ENCODE measurements at regions not wholly inside any gene's neighbourhood (a gene's known extent, or its start where the extent isn't known, plus 50 kb on each side); places are given as distances from the start of the nearest gene placed in this dataset.

GRCh38 chr3:194028434-194029004 is 107.4 kb upstream of the HES1 start:
- DNase-seq (ENCODE audit: low spot score in 2 of 2), result no peak
- TF ChIP-seq POLR2A (IDR thresholded peaks at IDR 0.05), result no peak
- no peak overlapping the region for H3K4me3 ChIP-seq (ENCODE audit: low read depth, poor library complexity, severe bottlenecking)
- 94% methylated on average over 2 of the region's 2 CpGs for WGBS, 2 donors
- intact Hi-C loops (cut with DNase I; ENCODE audit: low total_unique reads), result no loop called here

- no peak overlapping the region for H3K4me3 ChIP-seq (ENCODE audit: low read depth, poor library complexity, severe bottlenecking)
- intact Hi-C loops (cut with DNase I; ENCODE audit: low total_unique reads), result no loop called here
- no peak for TF ChIP-seq POLR2A (IDR thresholded peaks at IDR 0.05)
- TF ChIP-seq CTCF (IDR thresholded peaks at IDR 0.05), result no peak
- DNase-seq (ENCODE audit: low spot score in 2 of 2), result no peak
These were observed 106.1 kb upstream of the HES1 start for GRCh38 chr3:194029846-194030245.

GRCh38 chr3:194030372-194030771 is 105.6 kb upstream of the HES1 start:
- no peak for TF ChIP-seq POLR2A (IDR thresholded peaks at IDR 0.05)
- no peak for TF ChIP-seq CTCF (IDR thresholded peaks at IDR 0.05)
- intact Hi-C loops (cut with DNase I; ENCODE audit: low total_unique reads), result no loop called here
- DNase-seq (ENCODE audit: low spot score in 2 of 2), result no peak
- no peak overlapping the region for H3K4me3 ChIP-seq (ENCODE audit: low read depth, poor library complexity, severe bottlenecking)
- WGBS, 2 donors, result 85 to 95% methylated on average over 4 of the region's 4 CpGs

- no peak overlapping the region for H3K4me3 ChIP-seq (ENCODE audit: low read depth, poor library complexity, severe bottlenecking)
- no peak for TF ChIP-seq CTCF (IDR thresholded peaks at IDR 0.05)
- 92 to 96% methylated on average over 9 of the region's 9 CpGs for WGBS, 2 donors
- DNase-seq (ENCODE audit: low spot score in 2 of 2), result no peak
- intact Hi-C loops (cut with DNase I; ENCODE audit: low total_unique reads), result no loop called here
These were observed 104.6 kb upstream of the HES1 start for GRCh38 chr3:194031349-194031748.

- H3K4me3 ChIP-seq (ENCODE audit: low read depth, poor library complexity, severe bottlenecking), result no peak overlapping the region
- TF ChIP-seq POLR2A (IDR thresholded peaks at IDR 0.05) (no peak), CTCF (IDR thresholded peaks at IDR 0.05) (no peak)
- intact Hi-C loops (cut with DNase I; ENCODE audit: low total_unique reads), result no loop called here
- WGBS, 2 donors, result 89 to 92% methylated on average over 12 of the region's 12 CpGs
- DNase-seq (ENCODE audit: low spot score in 2 of 2), result no peak
These were observed 103.9 kb upstream of the HES1 start for GRCh38 chr3:194031867-194032635.

GRCh38 chr3:194032828-194033435 is 103.0 kb upstream of the HES1 start:
- no peak for DNase-seq (ENCODE audit: low spot score in 2 of 2)
- TF ChIP-seq POLR2A (IDR thresholded peaks at IDR 0.05) (no peak), CTCF (IDR thresholded peaks at IDR 0.05) (no peak)

More at GRCh38 chr3:194032828-194033435, 103.0 kb upstream of the HES1 start:
- H3K4me3 ChIP-seq (ENCODE audit: low read depth, poor library complexity, severe bottlenecking), result no peak overlapping the region
- WGBS, 2 donors, result 44 to 54% methylated on average over 9 of the region's 9 CpGs
- intact Hi-C loops (cut with DNase I; ENCODE audit: low total_unique reads), result no loop called here

All from lower leg skin (tissue), 4 donors.